AG09319 (cell line): ENCODE measurements at regions not wholly inside any gene's neighbourhood (a gene's known extent, or its start where the extent isn't known, plus 50 kb on each side); places are given as distances from the start of the nearest gene placed in this dataset.

Experiments used
- DNase-seq: peaks from one replicate; pipeline ENCODE4 v3.0.0-alpha.2; 2010; ENCODE audit warnings: low read depth; ENCODE audit errors: extremely low read depth
- TF ChIP-seq, protein P1 (sequence below): IDR thresholded peaks from 2 replicates; pipeline ENCODE4 v1.5.1; 2011; ENCODE audit warnings: low read depth, mild to moderate bottlenecking, inconsistent platforms, low read length, moderate library complexity

DNA sequence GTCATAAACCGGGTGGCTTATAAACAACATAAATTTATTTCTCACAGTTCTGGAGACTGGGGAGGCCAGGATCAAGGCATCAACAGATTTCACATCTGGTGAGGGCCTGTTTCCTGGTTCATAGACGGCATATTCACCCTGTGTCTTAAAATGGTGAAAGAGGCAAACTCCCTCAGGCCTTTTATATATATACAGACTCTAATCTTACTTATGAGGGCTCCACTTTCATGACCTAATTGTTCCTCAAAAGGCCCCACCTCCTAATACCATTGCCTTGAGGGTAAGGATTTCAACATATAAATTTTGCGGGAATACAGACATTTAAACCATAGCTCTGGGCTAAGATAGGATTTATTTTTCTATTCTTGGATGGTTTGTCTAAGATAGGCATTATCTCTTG, 187.2 kb downstream of the PPP1R3A start:
- TF ChIP-seq, protein P1, sequence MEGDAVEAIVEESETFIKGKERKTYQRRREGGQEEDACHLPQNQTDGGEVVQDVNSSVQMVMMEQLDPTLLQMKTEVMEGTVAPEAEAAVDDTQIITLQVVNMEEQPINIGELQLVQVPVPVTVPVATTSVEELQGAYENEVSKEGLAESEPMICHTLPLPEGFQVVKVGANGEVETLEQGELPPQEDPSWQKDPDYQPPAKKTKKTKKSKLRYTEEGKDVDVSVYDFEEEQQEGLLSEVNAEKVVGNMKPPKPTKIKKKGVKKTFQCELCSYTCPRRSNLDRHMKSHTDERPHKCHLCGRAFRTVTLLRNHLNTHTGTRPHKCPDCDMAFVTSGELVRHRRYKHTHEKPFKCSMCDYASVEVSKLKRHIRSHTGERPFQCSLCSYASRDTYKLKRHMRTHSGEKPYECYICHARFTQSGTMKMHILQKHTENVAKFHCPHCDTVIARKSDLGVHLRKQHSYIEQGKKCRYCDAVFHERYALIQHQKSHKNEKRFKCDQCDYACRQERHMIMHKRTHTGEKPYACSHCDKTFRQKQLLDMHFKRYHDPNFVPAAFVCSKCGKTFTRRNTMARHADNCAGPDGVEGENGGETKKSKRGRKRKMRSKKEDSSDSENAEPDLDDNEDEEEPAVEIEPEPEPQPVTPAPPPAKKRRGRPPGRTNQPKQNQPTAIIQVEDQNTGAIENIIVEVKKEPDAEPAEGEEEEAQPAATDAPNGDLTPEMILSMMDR = no peak
- no peak for DNase-seq

DNA sequence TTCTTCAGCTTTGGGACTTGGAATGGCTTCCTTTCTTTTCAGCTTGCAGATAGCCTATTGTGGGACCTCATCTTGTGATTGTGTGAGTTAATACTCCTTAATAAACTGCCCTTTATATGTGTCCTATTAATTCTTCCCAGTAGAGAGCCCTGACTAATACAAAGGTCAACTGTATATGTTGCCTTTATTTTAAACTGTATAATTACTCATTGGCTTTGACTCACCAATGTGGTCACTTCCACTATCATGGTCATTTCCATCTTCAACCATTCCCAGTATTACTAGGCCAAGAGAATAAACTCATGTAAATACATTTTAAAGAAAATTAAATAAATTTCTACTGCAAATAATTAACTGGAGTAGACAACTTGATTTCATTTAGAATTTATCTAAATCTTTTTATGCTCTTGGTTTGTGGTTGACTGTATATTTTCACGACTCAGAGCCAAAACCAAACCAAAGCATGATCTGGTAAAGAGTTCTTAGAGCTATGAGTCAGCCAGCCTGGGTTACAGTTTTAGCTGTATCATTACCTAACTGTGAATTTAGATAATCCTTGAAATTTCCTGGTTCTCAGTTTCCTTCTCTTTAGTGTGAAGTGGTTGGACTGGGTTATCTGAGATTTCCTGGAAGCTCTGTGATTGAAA, 188.4 kb downstream of the PPP1R3A start:
- DNase-seq = no peak
- TF ChIP-seq, protein P1 = no peak

DNA sequence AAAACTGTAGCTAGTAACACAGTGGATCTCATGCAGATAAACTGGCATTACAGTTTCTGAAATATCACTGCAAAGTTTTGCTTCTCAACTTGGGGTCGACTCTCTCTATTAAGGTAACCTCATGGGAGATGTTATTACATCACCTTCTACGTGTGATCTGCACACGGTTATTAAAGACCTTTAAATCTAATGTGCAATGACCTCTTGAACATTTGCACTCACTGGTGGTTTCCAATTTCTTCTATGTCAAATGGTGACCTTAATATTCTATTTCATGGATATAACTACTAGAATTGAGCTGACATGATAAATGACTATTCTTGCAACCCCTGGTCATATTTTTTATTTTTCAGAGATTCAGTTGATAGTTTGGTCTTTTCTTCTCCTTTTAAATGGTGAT, 191.3 kb downstream of the PPP1R3A start:
- DNase-seq = no peak
- TF ChIP-seq, protein P1 = no peak

DNA sequence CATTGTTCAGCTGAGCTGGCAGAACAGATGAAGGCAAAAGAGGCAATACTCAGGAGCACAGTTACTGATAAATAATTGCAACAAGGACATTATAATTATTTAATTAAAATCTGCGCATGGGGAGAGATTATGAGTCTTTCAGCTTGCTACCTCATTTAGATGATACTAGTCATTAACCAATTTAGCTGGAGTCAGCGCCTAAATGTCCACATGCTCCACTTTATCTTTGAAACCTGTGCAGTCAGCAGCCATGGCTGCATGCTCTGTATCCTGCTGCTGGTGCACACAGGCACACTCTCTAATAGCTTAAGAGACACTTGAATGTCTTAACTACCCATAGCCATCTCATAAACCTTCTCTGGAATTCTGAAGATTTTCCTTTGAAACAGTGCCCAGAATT, 196.8 kb downstream of the PPP1R3A start:
- TF ChIP-seq, protein P1 = no peak
- no peak for DNase-seq

DNA sequence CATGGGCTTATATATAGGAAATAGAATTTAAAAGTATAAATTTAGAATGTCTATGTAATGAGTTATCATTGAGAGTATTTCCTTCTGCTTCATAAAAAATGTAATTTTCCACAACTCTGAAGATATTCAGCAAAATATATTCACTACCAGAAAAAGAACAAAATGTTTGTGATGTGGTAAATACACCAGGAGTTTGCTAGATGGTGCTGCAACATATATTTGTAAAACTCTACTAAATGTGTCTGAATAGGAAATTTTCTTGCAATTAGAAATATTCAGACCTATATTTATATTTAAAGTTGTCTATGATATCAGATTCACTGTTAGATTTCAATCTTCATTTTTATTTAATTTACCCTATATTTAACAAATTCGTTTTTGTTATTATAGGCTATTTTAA, 201.1 kb downstream of the PPP1R3A start:
- TF ChIP-seq, protein P1 = no peak
- no peak for DNase-seq

DNA sequence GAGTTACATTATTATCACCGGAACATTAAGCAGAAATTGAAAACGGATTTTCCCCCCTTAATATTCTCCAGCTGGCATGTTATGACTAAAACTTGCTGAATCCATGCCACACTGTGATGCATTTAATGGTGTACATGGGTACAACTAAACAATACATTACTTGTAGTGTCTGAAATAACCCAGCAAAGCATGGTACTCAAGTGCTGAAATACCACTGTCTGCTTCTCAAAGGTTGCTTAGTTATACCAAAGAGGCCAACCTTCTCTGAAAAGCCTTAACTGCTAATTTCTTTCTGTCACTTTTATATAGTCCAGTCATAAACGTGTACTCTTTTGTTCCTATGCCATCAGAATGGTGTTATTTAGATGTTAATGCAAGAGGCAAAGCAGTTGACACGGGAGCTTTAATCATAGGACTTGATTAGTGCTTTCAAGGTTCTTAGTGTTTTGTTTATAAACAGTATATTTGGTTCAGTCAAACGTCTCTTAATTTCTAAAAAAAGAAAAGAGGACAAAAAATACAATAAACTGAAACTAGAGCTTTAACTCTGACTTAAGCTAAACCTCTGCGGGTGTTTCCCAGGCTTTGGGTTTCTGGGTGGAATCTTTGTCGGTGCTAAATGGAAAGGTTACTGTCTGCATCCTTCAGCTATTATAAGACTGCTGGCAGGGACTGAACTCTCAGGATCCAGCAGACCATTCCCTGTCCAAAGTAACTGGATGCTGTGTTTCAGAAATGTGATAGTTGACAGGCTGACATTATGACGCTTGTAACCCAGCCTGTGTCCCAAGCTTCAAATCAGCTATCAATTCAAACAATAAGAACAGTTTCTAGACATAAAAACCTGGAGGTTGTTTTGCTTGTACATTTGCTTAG, 202.6 kb downstream of the PPP1R3A start:
- no peak for DNase-seq
- TF ChIP-seq, protein P1 = no peak

DNA sequence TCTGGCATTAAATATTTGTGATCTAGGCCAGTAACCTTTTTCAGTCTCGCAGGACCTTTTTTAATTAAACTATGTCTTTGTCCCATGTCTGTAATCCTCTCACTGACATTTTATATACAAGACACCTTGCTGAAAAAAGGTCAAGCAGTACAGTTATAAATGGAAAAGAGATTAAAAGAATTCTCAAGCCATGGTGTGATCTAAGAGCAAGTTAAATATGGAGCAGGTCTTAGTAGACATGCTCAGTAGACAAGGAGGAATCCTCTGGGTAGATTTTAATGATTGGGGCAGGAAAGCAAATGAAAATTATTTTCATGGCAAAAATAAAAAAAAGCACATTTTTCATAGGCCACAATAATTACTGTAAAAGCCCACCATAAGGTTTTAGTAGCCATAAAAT, 203.5 kb downstream of the PPP1R3A start:
- DNase-seq = no peak
- TF ChIP-seq, protein P1 = no peak
